Esophagus muscularis mucosa (tissue), 4 donors: ENCODE measurements at regions not wholly inside any gene's neighbourhood (a gene's known extent, or its start where the extent isn't known, plus 50 kb on each side); places are given as distances from the start of the nearest gene placed in this dataset.

Experiments
- DNase-seq: peaks from one replicate; pipeline ENCODE4 v3.0.0-alpha.2; 2017; ENCODE audit errors: extremely low spot score
- H3K27ac ChIP-seq, 4 donors: fragments of 200-600 bp; sonication (generic); replicated peaks in 1 of 4; 1 replicate in 3 of 4; 2 replicates in 1 of 4; pipeline ENCODE4 v1.5.1; 2016 to 2019; ENCODE audit warnings: mild to moderate bottlenecking in 1 of 4
- H3K27me3 ChIP-seq, 4 donors: fragments of 200-600 bp; sonication (generic); one replicate each; pipeline versions ENCODE4 v1.5.1 to v1.6.0; 2016 to 2019
- H3K36me3 ChIP-seq, 4 donors: fragments of 200-600 bp; sonication (generic); one replicate each; pipeline ENCODE4 v1.5.1; 2016 to 2019
- H3K4me1 ChIP-seq, 4 donors: fragments of 200-600 bp; sonication (generic); one replicate each; pipeline ENCODE4 v1.5.1; 2016 to 2019
- H3K4me3 ChIP-seq, 4 donors: fragments of 200-600 bp; sonication (generic); 1 replicate in 2 of 4; 2 replicates in 2 of 4; pipeline ENCODE4 v1.5.1; 2016 to 2019; ENCODE audit warnings: mild to moderate bottlenecking in 4 of 4, moderate library complexity in 1 of 4
- H3K9me3 ChIP-seq, 4 donors: fragments of 200-600 bp; sonication (generic); 1 replicate in 3 of 4; 2 replicates in 1 of 4; pipeline ENCODE4 v1.5.1; 2016 to 2019
- EP300 ChIP-seq: sonication (generic); formaldehyde crosslinking; IDR thresholded peaks from one replicate; pipeline ENCODE4 v1.6.1; 2017; ENCODE audit warnings: antibody characterized with exemption
- POLR2A ChIP-seq: fragments of 450-650 bp; IDR thresholded peaks from one replicate; pipeline ENCODE4 v1.6.1; 2017; ENCODE audit warnings: antibody characterized with exemption, moderate library complexity, mild to moderate bottlenecking, low read depth
- POLR2AphosphoS5 ChIP-seq, 2 donors: sonication (generic); formaldehyde crosslinking; IDR thresholded peaks; one replicate each; pipeline ENCODE4 v1.6.1; 2017; ENCODE audit warnings: antibody characterized with exemption in 2 of 2
- WGBS: methylation state at CpG from one replicate; pipeline ENCODE4 v1.1.5; 2018; 5-methylcytosine and 5-hydroxymethylcytosine counted together
- intact Hi-C: fragments of 100-400 bp; cut with DNase I; formaldehyde crosslinking; loops from one replicate; pipeline ENCODE4 v1.15.1; 2023
- small RNA-seq, 3 donors: library from RNA; depleted of rRNA; stranded (forward); fragments of <200 nt; gene quantifications; one replicate each; pipeline ENCODE3, GENCODE V24; 2016
- TF ChIP-seq, protein P1 (sequence below), 3 experiments: fragments of 200-600 bp in 2 of 3; fragments of 450-650 bp in 1 of 3; sonication (generic) in 2 of 3; IDR thresholded peaks; one replicate each; pipeline ENCODE4 v1.5.1; 2017 to 2019; ENCODE audit warnings: antibody characterized with exemption in 3 of 3, mild to moderate bottlenecking in 2 of 3, moderate library complexity in 1 of 3

DNA sequence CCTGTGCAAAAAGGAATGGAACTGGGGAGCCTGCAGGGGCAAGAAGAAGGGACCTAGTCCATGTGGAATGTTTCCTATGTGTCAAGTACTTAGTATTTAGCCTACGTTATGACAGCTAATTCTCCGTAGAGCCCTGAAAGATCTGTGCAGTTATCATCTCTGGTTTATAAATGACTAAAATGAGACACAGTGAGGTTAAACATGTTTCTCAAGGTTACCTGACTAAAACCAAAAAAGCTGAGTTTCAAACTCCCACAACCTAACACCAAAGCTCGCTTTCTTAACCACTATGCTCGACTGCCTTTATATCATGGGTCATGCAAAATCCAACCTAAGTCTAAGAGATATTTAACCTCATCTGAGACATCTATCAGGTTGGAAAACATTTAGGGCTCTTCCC is 53.3 kb upstream of the CCL2 start:
- 90% methylated on average over 4 of the region's 4 CpGs for WGBS
- H3K27me3 ChIP-seq = peaks cover 0 to 23% (median 0%) of the 10 kb centered on the region in 4 donors
- DNase-seq = no peak

GRCh38 chr17:34203018-34203638 is 52.0 kb upstream of the CCL2 start:
- no peak for DNase-seq
- H3K27me3 ChIP-seq = peaks cover 0 to 10% (median 0%) of the 10 kb centered on the region in 4 donors
- peaks cover 4 to 15% (median 9%) of the 10 kb centered on the region in 4 donors for H3K4me1 ChIP-seq
- WGBS = 58% methylated on average over 4 of the region's 4 CpGs
- no peak overlapping the region for H3K27ac ChIP-seq
- no peaks in the 10 kb centered on the region for H3K36me3 ChIP-seq
- H3K9me3 ChIP-seq = peaks cover 0 to 6% (median 3%) of the 10 kb centered on the region in 4 donors
- H3K4me3 ChIP-seq = no peak overlapping the region
- intact Hi-C loops = loop anchor here (10.0 kb wide), 1 partner anchor 62 kb away; no protein-coding TSS in a partner anchor
- peak in 1 of 2 donors; percentile 19 for TF ChIP-seq POLR2AphosphoS5 (IDR thresholded peaks at IDR 0.05)
- TF ChIP-seq, protein P1, sequence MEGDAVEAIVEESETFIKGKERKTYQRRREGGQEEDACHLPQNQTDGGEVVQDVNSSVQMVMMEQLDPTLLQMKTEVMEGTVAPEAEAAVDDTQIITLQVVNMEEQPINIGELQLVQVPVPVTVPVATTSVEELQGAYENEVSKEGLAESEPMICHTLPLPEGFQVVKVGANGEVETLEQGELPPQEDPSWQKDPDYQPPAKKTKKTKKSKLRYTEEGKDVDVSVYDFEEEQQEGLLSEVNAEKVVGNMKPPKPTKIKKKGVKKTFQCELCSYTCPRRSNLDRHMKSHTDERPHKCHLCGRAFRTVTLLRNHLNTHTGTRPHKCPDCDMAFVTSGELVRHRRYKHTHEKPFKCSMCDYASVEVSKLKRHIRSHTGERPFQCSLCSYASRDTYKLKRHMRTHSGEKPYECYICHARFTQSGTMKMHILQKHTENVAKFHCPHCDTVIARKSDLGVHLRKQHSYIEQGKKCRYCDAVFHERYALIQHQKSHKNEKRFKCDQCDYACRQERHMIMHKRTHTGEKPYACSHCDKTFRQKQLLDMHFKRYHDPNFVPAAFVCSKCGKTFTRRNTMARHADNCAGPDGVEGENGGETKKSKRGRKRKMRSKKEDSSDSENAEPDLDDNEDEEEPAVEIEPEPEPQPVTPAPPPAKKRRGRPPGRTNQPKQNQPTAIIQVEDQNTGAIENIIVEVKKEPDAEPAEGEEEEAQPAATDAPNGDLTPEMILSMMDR (IDR thresholded peaks at IDR 0.05) = no peak
- no peak for TF ChIP-seq EP300
- no peak for TF ChIP-seq POLR2A

More for the DNA sequence above, 53.3 kb upstream of the CCL2 start:
- peaks cover 4 to 15% (median 8%) of the 10 kb centered on the region in 4 donors for H3K4me1 ChIP-seq
- intact Hi-C loops = loop anchor here (10.0 kb wide), 1 partner anchor 63 kb away; no protein-coding TSS in a partner anchor
- TF ChIP-seq POLR2AphosphoS5 (IDR thresholded peaks at IDR 0.05) (no peak), EP300 (no peak), POLR2A (no peak)
- TF ChIP-seq, protein P1 (IDR thresholded peaks at IDR 0.05) = no peak
- H3K27ac ChIP-seq = no peak overlapping the region
- no peaks in the 10 kb centered on the region for H3K36me3 ChIP-seq
- peaks cover 0 to 12% (median 4%) of the 10 kb centered on the region in 4 donors for H3K9me3 ChIP-seq
- no peak overlapping the region for H3K4me3 ChIP-seq

DNA sequence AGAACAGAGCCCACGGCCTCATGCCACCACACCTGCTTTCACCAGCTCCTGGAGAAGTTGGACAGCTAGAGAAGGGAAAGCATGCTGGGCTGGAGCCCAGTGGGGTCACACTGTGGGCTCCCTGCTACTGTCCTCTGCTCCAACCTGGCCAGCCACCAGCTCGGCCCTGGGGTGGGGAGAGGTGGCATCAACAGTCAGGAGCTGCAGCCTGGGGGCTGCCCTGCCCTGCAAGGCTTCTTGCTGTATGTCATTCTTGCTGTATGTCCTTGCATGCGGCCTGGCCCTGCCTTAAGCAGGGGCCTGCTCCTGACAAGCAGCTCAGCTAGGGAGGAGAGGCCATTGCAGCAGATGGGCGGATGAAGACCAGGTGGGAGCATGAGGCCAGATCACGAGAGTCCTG is 50.7 kb upstream of the CCL2 start:
- peaks cover 4 to 15% (median 9%) of the 10 kb centered on the region in 4 donors for H3K4me1 ChIP-seq
- peaks cover 0 to 6% (median 3%) of the 10 kb centered on the region in 4 donors for H3K9me3 ChIP-seq
- no peaks in the 10 kb centered on the region for H3K27me3 ChIP-seq
- no peak for TF ChIP-seq EP300
- no peak for TF ChIP-seq POLR2A
- TF ChIP-seq, protein P1 (IDR thresholded peaks at IDR 0.05) = no peak
- no peak for TF ChIP-seq POLR2AphosphoS5 (IDR thresholded peaks at IDR 0.05)
- WGBS = 81% methylated on average over 2 of the region's 5 CpGs
- intact Hi-C loops = loop anchor here (10.0 kb wide), 1 partner anchor 60 kb away; no protein-coding TSS in a partner anchor
- no peak overlapping the region for H3K27ac ChIP-seq
- no peaks in the 10 kb centered on the region for H3K36me3 ChIP-seq
- no peak overlapping the region for H3K4me3 ChIP-seq
- no peak for DNase-seq

Small RNA genes lying in the stretch of these regions (small RNA-seq; reads per million reads assigned to genes)
- gene RNA5SP438 = 0 reads per million in 3 donors
